ENCODE measurements at regions not wholly inside any gene's neighbourhood (a gene's known extent, or its start where the extent isn't known, plus 50 kb on each side); places are given as distances from the start of the nearest gene placed in this dataset.

DNA sequence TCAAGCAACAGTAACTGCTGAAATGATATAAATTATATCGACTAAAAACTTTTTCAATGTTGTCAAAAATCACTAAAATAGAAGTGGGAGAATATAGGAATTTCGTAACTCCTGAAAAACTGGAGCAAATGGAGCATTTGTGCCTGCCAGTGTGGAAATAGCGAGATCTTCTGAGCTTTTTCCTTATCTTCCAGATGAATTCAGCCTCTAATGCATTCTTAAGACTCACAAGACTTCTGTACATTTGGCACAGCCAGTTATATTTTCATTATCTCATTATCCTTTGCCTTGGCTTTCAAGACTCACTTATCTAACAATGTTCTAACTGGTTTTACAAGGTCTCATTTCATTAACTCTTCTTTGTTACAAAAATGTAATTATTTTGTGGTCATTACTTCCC, 252.4 kb downstream of the GXYLT1 start:
- TF ChIP-seq JUND (IDR thresholded peaks at IDR 0.05; ENCODE audit: low read depth) = no peak
- DNase-seq (ENCODE audit: low read depth in 1 of 2, low spot score in 1 of 2) = no peak
- in situ Hi-C loops (cut with HindIII; ENCODE audit: low pct_unique_long_range_greater_than_20kb, low sequenced_read_pairs) = no loop called here

- no peak for TF ChIP-seq JUND (IDR thresholded peaks at IDR 0.05; ENCODE audit: low read depth)
- in situ Hi-C loops (cut with HindIII; ENCODE audit: low pct_unique_long_range_greater_than_20kb, low sequenced_read_pairs) = no loop called here
- DNase-seq (ENCODE audit: low read depth in 1 of 2, low spot score in 1 of 2) = no peak
These were observed 253.4 kb downstream of the GXYLT1 start for GRCh38 chr12:41891226-41891625.

- no peak for DNase-seq (ENCODE audit: low read depth in 1 of 2, low spot score in 1 of 2)
- no peak for TF ChIP-seq JUND (IDR thresholded peaks at IDR 0.05; ENCODE audit: low read depth)
- in situ Hi-C loops (cut with HindIII; ENCODE audit: low pct_unique_long_range_greater_than_20kb, low sequenced_read_pairs) = no loop called here
These were observed 256.4 kb downstream of the GXYLT1 start for GRCh38 chr12:41888285-41888684.

GRCh38 chr12:41881891-41882805, 262.5 kb downstream of the GXYLT1 start:
- no peak for TF ChIP-seq JUND (IDR thresholded peaks at IDR 0.05; ENCODE audit: low read depth)
- no peak for DNase-seq (ENCODE audit: low read depth in 1 of 2, low spot score in 1 of 2)
- in situ Hi-C loops (cut with HindIII; ENCODE audit: low pct_unique_long_range_greater_than_20kb, low sequenced_read_pairs) = no loop called here

DNA sequence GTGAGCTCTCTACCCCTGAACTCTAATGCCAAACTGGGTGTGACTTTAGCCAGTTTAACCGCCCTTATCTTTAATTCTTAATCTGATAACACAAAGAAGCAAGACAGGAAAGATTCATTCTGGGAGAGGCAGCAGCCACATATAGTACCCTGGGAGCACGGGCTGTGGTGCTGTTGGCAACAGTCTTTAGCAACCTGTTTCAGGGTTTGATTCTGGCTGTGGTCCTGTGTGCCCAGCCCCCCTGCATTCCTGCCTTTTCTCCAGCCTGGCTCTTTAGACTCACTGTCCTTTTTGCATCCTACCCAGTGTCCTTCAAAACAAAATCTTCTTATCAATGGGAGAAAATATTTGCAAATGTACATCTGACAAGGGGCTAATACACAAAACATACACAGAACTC, 275.2 kb downstream of the GXYLT1 start:
- in situ Hi-C loops (cut with HindIII; ENCODE audit: low pct_unique_long_range_greater_than_20kb, low sequenced_read_pairs) = no loop called here
- DNase-seq (ENCODE audit: low read depth in 1 of 2, low spot score in 1 of 2) = no peak
- TF ChIP-seq JUND (IDR thresholded peaks at IDR 0.05; ENCODE audit: low read depth) = no peak

DNA sequence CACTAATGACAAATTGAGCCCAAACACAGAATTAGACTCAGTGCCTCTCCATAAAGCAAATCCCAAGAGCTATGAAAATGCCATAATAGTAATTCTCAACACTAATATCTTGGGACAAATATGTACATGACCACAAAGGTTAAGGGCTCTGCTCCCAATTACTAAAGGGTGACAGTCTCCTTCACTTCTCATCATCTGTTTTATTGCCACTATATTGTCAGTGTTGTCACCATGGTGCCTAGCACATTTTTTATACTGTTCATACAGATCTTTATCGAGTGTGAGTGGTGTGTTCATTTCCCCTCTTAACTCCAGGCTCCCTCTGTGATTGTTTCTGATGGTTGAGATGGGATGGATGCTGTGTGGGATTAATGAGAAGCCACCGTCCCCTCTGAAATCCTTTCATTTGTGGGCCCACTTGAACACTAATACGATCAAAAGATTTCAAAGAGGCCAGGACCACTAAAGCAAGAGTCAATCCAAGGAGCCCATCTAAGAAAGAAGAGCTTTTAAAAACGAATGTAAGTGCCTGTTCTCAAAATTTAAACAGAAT, 277.7 kb downstream of the GXYLT1 start:
- DNase-seq (ENCODE audit: low read depth in 1 of 2, low spot score in 1 of 2) = no peak
- in situ Hi-C loops (cut with HindIII; ENCODE audit: low pct_unique_long_range_greater_than_20kb, low sequenced_read_pairs) = no loop called here
- TF ChIP-seq JUND (IDR thresholded peaks at IDR 0.05; ENCODE audit: low read depth) = no peak

- DNase-seq (ENCODE audit: low read depth in 1 of 2, low spot score in 1 of 2) = no peak
- in situ Hi-C loops (cut with HindIII; ENCODE audit: low pct_unique_long_range_greater_than_20kb, low sequenced_read_pairs) = no loop called here
- TF ChIP-seq JUND (IDR thresholded peaks at IDR 0.05; ENCODE audit: low read depth) = no peak
These were observed 288.4 kb downstream of the GXYLT1 start for GRCh38 chr12:41856228-41856627.

DNA sequence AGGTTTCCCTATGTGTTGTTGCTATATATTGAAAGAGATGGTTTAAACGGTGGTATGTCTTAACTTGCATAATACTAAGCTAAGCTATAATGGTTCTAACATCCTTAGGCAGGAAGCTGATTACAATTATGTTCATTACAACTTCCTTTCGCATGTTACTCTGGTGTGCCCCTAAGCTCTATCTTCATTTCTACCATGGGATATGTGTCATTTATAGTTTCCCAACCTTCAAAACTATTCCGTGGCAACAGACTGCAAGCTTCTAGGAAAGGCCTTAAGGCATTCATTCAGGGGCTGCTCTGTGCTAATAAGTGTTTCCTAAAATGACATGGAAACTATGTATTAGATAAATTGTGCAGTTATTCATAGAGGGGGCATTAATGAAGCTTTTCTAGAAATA, 294.6 kb downstream of the GXYLT1 start:
- in situ Hi-C loops (cut with HindIII; ENCODE audit: low pct_unique_long_range_greater_than_20kb, low sequenced_read_pairs) = no loop called here
- no peak for DNase-seq (ENCODE audit: low read depth in 1 of 2, low spot score in 1 of 2)
- TF ChIP-seq JUND (IDR thresholded peaks at IDR 0.05; ENCODE audit: low read depth) = no peak

- in situ Hi-C loops (cut with HindIII; ENCODE audit: low pct_unique_long_range_greater_than_20kb, low sequenced_read_pairs) = no loop called here
- TF ChIP-seq JUND (IDR thresholded peaks at IDR 0.05; ENCODE audit: low read depth) = no peak
- DNase-seq (ENCODE audit: low read depth in 1 of 2, low spot score in 1 of 2) = no peak
These were observed 298.0 kb downstream of the GXYLT1 start for GRCh38 chr12:41846718-41847117.

DNA sequence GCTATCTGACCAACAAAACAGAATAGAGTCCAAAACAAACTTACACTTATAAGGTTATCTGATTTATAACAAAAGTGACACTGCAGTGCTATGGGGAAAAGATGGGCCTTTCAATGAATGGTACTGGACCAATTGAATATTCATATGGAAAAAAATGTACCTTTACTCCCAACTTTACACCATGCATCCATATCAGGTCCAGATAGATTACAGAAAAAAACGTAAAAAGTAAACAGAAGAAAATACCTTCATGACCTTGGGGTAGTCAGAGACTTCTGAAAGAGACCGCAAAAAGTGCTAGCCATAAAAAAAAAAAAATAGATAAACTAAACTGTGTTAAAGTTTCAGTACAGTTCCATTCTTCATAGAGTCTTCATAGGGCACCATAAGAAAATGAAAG, 308.3 kb downstream of the GXYLT1 start:
- TF ChIP-seq JUND (IDR thresholded peaks at IDR 0.05; ENCODE audit: low read depth) = no peak
- in situ Hi-C loops (cut with HindIII; ENCODE audit: low pct_unique_long_range_greater_than_20kb, low sequenced_read_pairs) = no loop called here
- DNase-seq (ENCODE audit: low read depth in 1 of 2, low spot score in 1 of 2) = no peak

GRCh38 chr12:41835556-41835955, 309.1 kb downstream of the GXYLT1 start:
- DNase-seq (ENCODE audit: low read depth in 1 of 2, low spot score in 1 of 2) = no peak
- no peak for TF ChIP-seq JUND (IDR thresholded peaks at IDR 0.05; ENCODE audit: low read depth)
- in situ Hi-C loops (cut with HindIII; ENCODE audit: low pct_unique_long_range_greater_than_20kb, low sequenced_read_pairs) = no loop called here

DNA sequence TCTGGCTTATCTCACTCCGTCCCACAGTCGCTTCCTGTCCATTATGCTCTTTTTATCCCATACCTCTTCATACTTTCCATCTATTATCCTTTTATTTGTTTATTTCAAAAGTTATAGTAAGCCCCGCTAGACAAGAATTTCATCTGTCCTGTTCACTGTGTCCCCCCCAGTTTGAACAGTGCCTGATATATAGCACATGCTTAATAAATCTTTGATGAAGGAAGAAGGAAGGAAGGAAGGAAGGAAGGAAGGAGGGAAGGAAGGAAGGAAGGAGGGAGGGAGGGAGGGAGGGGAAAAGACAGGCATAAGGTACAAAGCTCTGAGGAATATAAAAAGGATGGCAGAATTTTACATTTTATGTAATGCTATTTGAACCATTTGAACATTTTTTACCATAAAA, 324.7 kb downstream of the GXYLT1 start:
- no peak for DNase-seq (ENCODE audit: low read depth in 1 of 2, low spot score in 1 of 2)
- in situ Hi-C loops (cut with HindIII; ENCODE audit: low pct_unique_long_range_greater_than_20kb, low sequenced_read_pairs) = no loop called here
- TF ChIP-seq JUND (IDR thresholded peaks at IDR 0.05; ENCODE audit: low read depth) = no peak

DNA sequence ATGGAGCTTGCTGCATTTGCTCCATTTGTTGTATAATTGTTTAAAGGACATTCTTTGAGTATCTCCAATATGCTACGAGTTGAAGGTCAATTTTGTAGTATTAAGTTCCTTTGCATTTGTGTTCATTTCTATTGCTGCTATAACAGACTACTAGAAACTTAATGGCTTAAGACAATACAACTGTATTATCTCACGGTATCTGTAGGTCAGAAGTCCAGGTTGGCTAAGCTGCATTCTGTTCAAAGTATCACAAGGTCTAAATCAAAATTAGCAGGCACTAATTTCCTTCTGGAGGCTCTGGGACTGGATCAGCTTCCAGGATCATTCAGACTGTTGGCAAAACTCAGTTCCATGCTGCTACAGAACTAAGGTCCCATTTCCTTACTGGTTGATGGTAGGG, 340.6 kb downstream of the GXYLT1 start:
- TF ChIP-seq JUND (IDR thresholded peaks at IDR 0.05; ENCODE audit: low read depth) = no peak
- in situ Hi-C loops (cut with HindIII; ENCODE audit: low pct_unique_long_range_greater_than_20kb, low sequenced_read_pairs) = no loop called here
- DNase-seq (ENCODE audit: low read depth in 1 of 2, low spot score in 1 of 2) = no peak
